Activated CD8-positive, alpha-beta memory T cell treated with anti-CD3 and anti-CD28 coated beads for 36 hours (primary cell): ENCODE measurements at regions not wholly inside any gene's neighbourhood (a gene's known extent, or its start where the extent isn't known, plus 50 kb on each side); places are given as distances from the start of the nearest gene placed in this dataset.

Experiments
- CTCF ChIA-PET: fragments of 350-600 bp; sonication (Branson Sonifier 250); formaldehyde crosslinking; loops from one replicate; lab custom pipeline; 2021; ENCODE audit warnings: antibody characterized with exemption; lab: Charles Lee
- POLR2A ChIA-PET: fragments of 350-600 bp; sonication (Branson Sonifier 250); formaldehyde crosslinking; loops from one replicate; lab custom pipeline; 2021; ENCODE audit warnings: antibody characterized with exemption; lab: Charles Lee

DNA sequence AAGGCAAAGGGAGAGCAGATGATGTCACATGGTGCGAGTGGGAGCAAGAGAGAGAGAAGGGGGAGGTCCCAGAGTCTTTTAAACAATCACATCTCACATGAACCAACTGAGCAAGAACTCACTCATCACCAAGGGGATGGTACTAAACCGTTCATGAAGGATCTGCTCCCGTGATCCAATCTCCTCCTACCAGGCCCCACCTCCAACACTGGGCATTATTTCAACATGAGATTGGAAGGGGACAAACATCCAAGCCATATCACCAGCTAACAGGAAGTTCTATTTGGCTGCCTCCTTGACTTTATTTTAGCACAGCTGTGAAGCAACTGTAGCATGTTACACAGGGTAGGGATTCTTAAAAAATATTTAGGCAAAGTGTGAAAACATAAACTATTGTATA, 102.5 kb downstream of the DDIT4L start:
- ChIA-PET CTCF (no interaction called here), POLR2A (no interaction called here)

DNA sequence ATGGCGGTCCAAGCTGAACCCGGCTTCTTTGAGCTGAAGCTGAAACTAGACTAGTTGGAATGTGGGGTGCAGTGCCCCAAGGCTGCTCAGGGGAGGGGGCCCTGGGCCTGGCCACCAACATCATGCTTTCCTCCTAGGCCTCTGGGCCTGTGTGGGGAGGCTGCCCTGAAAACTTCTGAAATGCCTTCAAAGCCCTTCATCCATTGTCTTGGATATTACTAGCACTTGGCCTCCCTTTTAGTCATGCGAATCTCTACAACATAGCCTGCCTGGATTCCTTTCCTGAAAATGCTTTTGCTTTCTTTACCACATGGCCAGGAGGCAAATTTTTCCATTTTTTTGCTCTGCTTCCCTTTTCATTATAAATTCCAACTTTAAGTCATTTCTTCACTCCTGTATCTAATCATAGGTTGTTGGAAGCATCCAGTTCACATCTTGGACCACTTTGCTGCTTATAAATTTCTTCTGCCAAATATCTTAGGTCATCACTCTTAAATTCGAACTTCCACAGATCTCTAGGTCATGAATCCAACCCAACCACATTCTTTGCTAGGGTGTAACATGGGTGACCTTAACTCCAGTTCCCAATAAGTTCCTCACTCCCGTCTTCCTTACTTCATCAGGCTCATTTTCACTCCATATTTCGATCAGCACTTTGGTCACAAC, 103.4 kb downstream of the DDIT4L start:
- ChIA-PET POLR2A (no interaction called here), CTCF (no interaction called here)

DNA sequence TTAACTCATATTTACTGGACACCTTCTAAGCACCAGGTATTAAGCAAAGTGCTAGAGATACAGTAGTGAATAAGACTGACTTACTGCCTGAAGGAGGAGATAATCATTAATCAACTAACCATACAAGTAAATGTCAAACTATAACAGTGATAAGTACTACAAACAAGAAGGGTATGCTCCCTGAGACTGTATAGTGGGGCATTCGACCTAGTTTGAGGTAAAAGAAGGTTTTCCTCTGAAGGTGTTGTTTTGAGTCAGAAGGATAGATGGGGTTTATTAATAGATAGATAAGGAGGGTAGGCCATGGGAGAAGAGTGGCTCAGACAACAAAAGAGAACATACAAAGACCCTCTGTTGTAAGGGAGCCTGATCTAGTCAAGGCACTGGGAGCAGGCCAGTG, 105.4 kb downstream of the DDIT4L start:
- ChIA-PET CTCF (interaction anchor here (2.4 kb wide), 1 partner anchor 9 kb away, joined by 11 read pairs; no protein-coding TSS in a partner anchor), POLR2A (no interaction called here)

DNA sequence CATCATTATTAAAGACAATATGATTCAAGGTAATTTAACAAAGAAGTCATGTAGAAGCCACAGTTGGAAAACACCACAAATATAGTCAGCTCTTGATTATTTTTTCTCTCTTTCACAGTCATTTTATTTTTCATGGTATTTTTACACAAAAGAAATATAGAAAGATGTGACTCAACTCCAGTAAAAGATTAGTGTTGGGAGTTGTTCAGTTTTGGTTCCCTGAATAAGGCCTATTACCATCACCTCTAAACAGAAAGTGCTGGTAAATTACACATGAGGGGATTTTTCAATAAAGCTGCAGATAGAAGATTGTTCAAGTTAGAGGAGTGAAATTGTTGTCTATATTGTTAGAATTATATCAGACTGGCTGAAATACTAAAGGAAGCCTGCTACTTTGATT, 107.0 kb downstream of the DDIT4L start:
- POLR2A ChIA-PET, result interaction anchor here (1.1 kb wide), 1 partner anchor 10 kb away, joined by 3 read pairs; no protein-coding TSS in a partner anchor
- CTCF ChIA-PET, result interaction anchor here (2.4 kb wide), 1 partner anchor 10 kb away, joined by 11 read pairs; no protein-coding TSS in a partner anchor

DNA sequence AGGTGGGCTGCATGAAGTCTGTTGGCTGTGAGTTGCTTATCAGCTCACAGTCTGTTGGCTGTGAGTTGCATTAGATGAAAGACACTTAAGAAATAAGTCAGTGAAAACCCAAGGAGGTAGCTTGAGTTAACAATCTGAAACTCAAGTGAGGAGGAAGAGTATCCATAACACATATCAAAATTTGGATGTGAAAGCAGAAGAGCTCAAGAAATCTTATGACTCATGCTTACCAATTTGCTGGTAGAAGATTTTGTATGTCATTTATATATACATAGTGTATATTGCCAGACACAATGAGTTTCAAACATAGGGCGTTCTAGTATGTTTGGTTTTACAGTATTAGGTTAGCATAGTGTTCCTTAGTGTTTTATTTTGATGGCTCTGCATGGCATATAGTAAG, 107.4 kb downstream of the DDIT4L start:
- CTCF ChIA-PET, result interaction anchor here (0.8 to 2.4 kb wide), 2 partner anchors 11 to 55 kb away, joined by 3 to 11 read pairs; no protein-coding TSS in a partner anchor

DNA sequence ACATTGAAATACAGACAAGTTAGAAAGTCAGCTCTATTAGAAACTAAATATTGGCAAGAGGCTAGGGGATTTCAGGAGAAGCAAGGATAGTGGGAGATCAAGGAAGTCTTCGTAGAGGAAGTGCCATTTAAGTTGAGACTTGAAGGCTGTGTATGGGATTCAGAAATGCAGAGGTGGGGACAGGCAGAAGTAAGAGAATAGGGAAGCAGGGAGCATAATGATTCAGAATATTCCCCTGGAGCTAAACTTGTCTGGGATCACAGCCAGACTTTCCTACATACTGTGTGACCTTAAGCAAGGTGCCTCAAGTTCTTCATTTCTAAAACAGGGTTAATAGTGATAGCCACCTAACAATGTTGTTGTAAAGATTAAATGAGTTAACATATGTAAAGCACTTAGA, 108.8 kb downstream of the DDIT4L start:
- POLR2A ChIA-PET, result no interaction called here
- CTCF ChIA-PET, result interaction anchor here (0.6 kb wide), 1 partner anchor 12 kb away, joined by 3 read pairs; no protein-coding TSS in a partner anchor

More for the DNA sequence above, 107.4 kb downstream of the DDIT4L start:
- POLR2A ChIA-PET, result interaction anchor here (1.1 kb wide), 1 partner anchor 11 kb away, joined by 3 read pairs; no protein-coding TSS in a partner anchor

DNA sequence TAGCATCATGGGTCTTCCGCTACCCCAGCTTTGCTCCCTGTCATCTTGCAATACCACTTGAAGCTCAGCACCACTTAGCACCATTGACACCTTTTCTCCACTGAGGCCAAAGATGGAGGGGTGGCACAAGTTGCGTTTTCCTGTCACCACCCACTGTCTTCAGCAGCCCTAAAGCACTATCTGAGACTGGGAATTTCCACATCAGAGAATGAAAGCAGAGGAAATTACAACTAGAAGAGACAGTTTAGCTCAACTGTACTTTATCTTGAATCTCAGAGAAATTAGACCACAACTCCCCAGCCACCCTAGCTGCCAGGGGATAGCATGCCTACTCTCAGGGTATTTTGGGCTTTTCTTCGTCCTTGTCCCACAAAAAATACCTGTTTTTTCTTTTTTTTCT, 111.0 kb downstream of the DDIT4L start:
- ChIA-PET POLR2A (no interaction called here), CTCF (interaction anchor here (1.8 kb wide), 1 partner anchor 14 kb away, joined by 5 read pairs; no protein-coding TSS in a partner anchor)

DNA sequence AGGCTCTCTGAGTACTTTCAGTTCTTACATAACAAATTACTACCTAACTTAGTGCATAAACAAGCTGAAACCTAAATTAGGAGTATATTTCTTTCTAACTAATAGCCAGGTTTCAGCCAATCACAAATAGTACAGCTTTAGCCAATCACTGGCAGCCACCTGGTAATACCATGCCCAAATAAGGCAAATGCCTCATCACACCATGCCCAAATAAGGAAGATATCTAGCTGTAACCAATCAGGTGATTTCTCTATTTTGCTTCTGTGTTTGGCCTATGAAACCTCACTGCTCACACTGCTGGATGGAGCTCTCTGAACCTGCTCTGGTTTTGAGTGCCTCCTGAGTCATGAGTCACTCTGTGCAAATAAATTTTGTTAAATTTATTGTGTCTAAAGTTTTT, 113.5 kb downstream of the DDIT4L start:
- CTCF ChIA-PET, result no interaction called here

DNA sequence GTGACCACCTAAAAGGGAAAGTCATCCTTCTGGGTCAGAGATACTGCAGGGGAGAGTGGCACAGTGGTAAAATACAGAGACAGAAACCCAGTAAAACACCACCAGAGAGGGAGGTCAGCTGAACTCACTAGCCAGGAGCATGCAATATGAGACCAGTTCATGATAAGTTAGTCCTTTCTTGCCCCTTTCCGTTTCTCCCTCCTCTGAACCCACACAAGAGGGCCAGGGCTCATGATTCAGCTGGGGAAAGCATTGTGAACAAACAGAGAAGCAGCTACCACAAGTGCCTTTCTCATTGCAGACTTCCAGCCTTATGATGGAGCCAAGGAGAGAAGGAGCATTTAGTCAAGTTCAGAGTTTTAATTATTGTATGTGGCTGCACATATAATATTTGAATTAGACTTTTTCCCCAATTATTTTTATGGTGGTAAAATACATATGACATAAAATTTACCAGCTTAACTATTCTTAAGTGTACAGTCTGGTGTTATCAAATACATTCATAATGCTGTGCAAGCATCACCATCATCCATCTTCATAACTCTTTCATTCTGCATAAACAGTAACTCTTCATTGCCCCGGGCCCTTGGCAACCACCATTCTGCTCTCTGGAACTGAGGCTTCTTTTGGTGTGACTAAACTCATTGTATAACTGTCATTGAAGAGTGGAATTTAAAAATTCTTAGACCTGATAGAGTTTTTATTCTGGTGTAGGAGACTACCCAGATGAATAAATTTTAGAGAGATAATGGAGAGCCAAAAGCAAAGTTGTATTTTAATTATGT, 114.6 kb downstream of the DDIT4L start:
- POLR2A ChIA-PET, result no interaction called here
- CTCF ChIA-PET, result no interaction called here

More for the DNA sequence above, 113.5 kb downstream of the DDIT4L start:
- POLR2A ChIA-PET, result no interaction called here

DNA sequence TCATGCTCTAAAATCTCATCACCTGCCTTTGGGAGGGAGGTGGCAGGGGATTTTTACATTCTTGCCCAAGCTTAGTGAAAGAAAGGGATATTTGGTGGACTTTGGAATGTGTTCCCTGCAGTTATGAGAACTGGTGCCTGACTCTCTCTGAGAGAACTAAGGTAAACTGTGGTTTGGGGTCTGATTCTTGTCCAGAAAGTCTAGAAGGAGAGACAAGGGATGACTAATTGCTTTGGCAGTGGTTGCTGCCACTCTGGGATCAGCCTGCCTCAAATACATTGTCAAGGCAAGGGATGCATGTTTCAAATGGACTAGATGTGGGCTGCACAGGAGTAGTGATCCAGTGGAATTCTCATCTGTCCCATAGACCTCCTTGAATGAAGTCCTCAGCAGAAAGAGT, 115.2 kb downstream of the DDIT4L start:
- POLR2A ChIA-PET, result no interaction called here
- CTCF ChIA-PET, result no interaction called here

DNA sequence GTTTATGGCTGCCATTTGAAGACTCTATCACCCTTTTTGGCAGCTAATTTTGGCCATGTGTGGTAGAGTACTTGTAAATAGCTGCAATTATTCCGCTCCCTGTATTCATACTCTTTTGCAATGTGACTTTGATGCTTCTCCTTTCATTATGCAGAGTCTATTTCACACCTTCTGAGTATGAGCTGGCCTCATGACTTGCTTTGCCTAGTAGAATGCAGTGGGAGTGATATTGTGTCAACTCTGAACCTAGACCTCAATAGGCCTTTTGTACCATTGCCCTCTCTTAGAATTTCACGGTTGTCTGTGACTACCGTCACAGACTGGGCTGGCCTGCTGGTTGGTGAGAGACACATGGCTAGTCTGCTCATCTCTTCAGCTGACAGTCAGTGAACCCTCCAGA, 118.8 kb downstream of the DDIT4L start:
- ChIA-PET CTCF (interaction anchor here (1.1 kb wide), 1 partner anchor 22 kb away, joined by 3 read pairs; no protein-coding TSS in a partner anchor), POLR2A (no interaction called here)

DNA sequence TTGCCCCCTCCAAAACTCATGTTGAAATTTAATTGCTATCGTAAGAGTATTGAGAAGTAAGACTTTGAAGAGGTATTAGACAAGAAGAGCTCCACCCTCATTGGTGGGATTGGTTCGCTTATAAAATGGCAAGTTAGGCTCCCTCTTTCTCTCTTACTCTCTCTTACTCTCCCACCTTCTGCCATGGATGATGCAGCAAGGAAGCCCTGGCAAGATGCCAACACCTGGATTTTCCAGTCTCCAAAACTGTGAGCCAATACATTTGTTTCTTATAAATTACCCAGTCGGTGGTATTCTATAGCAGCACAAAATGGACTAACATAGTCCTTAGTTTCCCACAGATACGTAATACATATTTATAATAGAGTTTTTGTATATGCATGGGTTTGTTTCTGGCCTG, 119.4 kb downstream of the DDIT4L start:
- CTCF ChIA-PET, result no interaction called here
- POLR2A ChIA-PET, result no interaction called here

DNA sequence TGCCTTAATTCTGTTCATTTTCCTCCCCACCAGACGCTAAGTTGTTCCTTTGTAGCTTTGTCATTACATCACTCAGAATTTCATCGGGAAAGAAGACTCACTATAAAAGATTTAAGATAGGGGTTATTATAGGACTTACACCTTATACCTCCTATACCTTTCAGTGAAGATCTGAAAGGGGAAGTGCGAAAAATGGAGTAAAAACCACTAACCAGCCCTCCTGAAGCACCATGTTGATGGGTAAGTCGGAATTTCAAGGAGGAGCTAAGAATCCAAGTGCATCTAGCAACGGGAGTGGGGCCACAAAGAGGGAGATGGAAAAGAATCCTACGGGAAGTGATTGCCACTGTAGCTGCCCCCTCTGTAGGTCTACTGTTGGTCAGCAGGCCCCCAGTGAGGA, 119.1 kb upstream of the H2AZ1 start:
- ChIA-PET POLR2A (no interaction called here), CTCF (no interaction called here)

DNA sequence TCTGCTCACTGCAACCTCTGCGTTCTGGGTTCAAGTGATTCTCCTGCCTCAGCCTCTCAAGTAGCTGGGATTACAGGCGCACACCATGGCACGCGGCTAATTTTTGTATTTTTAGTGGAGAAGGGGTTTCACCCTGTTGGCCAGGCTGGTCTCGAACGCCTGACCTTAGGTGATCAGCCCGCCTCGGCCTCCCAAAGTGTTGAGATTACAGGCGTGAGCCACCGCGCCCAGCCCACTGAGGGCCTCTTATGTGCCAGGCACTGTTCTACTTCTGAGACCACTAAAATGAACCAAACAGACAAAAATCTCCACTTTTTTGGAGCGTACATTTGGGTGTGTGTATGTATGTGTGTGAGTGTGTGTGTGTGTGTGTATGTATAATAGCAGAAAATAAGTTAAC, 117.2 kb upstream of the H2AZ1 start:
- CTCF ChIA-PET, result no interaction called here
- POLR2A ChIA-PET, result no interaction called here

DNA sequence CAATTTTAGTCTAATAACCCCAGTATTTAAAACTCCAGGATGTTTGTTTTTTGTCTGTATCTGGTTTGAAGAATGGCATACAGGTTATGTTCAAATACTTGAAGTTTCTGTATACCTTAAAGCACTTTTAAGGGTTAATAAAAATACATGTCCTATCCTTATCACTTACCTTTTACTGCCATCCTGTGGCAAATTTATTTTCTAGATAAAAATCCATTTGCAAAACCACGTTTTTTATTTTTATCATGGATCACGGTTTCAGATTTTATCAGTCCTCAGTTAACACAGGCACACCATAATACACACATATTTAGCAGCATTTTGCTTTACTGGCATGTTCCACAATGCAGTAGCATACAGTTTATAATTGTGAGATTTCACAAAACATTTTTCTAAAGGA, 113.3 kb upstream of the H2AZ1 start:
- ChIA-PET POLR2A (no interaction called here), CTCF (no interaction called here)

DNA sequence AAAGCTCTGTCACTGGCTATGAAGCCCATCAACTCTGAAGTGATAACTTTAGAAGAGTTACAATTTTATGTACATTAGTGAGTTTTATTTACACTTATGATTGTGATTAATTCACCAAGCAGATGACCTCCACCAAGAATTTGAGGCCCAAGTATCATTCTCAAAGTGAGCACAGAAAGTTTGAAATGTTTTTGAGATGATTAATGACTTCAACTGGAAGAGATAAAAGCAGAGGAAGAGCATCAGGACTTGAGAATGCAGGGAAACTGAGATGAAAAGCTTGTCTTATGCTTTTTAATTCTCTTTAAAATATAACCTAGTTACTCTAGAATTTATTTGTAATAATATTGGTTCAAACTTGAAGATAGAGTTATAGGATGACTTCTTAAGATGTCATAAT, 112.8 kb upstream of the H2AZ1 start:
- ChIA-PET CTCF (no interaction called here), POLR2A (no interaction called here)

DNA sequence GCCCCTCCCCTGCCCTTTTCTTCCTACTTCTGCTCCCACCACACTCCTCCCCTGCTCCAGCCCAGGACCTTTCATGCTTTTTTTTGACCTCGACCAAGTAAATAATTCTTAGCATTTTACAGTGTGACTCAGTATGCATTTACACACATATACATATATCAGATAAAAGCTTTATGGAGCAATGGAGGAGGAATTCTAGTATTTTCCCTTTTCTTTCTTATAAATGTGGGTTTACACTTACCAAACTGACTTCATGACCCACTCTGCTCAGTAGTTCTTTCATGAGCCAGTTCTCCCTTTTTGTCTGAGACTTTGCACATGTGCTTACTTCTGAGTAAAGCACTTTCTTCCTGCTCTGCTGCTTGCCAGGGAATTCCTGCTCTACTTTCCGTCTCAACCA, 111.8 kb upstream of the H2AZ1 start:
- ChIA-PET POLR2A (no interaction called here), CTCF (no interaction called here)

DNA sequence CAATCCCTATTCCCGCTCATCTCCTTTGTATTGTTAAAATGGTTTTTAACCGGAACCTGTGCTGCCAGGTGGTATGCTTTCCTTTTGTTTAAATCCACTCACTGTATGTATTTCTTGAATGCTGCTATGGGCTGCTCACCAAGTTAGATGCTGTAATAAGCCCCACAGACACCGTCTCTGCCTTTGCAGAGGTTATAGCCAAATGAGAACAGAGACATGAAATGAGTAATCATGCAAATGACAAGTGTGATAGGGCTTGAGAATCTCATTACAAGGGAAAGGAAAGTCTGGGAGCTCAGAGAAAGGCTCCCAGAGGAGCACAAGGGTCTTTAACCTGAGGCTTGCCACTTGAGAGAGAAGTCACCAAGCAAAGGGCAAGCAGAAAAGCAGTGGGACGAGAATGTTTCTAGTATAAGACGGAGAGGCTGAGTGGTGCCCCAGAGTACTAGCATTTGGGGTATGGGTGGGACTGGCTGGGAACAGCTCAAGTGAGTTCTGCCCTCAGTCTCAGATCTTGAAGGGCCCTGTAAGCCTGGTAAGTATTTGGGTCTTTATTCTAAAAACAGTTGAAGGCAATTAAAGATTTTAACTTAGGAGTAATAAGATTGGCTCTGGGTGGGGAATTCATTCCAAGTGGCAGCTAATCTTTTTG, 110.8 kb upstream of the H2AZ1 start:
- CTCF ChIA-PET, result no interaction called here
- POLR2A ChIA-PET, result no interaction called here

DNA sequence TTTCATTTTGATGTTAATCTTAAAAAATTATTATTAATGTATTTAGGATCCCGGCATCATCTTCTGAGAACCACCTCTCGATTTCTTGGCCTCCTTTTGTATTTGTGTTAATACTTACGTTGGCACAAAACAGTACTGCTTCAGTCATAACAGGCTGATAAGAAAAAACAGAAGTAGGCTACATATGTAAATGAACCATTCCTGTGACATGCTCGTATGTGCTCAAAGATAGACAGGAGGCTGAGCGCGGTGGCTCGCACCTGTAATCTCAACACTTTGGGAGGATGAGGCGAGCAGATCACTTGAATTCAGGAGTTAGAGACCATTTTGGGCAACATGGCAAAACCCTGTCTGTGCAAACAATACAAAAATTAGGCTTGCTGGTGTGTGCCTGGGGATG, 109.4 kb upstream of the H2AZ1 start:
- ChIA-PET POLR2A (no interaction called here), CTCF (no interaction called here)

DNA sequence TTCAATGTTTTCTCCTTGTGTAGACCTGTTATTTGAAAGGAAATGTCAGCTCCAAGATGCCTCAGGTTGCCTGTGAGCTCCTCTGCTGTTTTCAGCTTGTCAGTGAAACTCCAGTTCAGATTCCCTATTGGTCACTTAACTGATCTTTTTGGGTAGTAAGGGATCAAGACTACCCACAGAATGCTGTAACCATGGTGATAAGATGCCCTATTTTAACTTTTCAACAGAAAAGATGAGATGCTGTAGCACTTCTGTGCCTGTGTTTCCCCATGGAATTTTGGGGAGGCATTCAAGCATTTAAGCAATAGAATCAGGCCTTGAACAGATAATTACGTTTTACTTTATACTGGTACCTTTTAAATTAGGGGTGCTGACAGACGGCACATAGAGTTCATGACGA, 106.6 kb upstream of the H2AZ1 start:
- ChIA-PET POLR2A (no interaction called here), CTCF (interaction anchor here (0.6 kb wide), 1 partner anchor 960 kb away, joined by 3 read pairs; no protein-coding TSS in a partner anchor)
